Psoas muscle (tissue), 7 donors: ENCODE measurements at regions not wholly inside any gene's neighbourhood (a gene's known extent, or its start where the extent isn't known, plus 50 kb on each side); places are given as distances from the start of the nearest gene placed in this dataset.
"Not testable (repeated sequence)": the region's sequence is repeated elsewhere in the genome, so short reads cannot be mapped to it uniquely, and the experiment has no call there.

Experiments used
- ATAC-seq, 4 donors: fragments of 200-7000 bp; cut with Tn5 transposase; one replicate each; pipeline ENCODE4 v1.9.1; 2020; ENCODE audit warnings: moderate library complexity in 3 of 4, mild to moderate bottlenecking in 2 of 4
- DNase-seq, 2 donors: peaks; one replicate each; pipeline ENCODE4 v3.0.0-alpha.2; 2020
- H3K27ac ChIP-seq: fragments of 200-600 bp; one replicate; pipeline ENCODE4 v1.8.0; 2022
- H3K27me3 ChIP-seq, 3 donors: fragments of 200-600 bp in 1 of 3; one replicate each; pipeline versions ENCODE4 v1.6.1 to v1.8.0; 2013 to 2022; ENCODE audit warnings: low read length in 2 of 3, mild to moderate bottlenecking in 2 of 3, moderate library complexity in 1 of 3; ENCODE audit not compliant: insufficient read depth in 3 of 3
- H3K36me3 ChIP-seq, 2 donors: fragments of 200-600 bp in 1 of 2; one replicate each; pipeline versions ENCODE4 v1.6.1 to v1.8.0; 2013 to 2022; ENCODE audit warnings: low read depth in 1 of 2, mild to moderate bottlenecking in 1 of 2, moderate library complexity in 1 of 2; ENCODE audit not compliant: insufficient read depth in 1 of 2
- H3K4me1 ChIP-seq: fragments of 200-600 bp; one replicate; pipeline ENCODE4 v1.8.0; 2022
- H3K4me3 ChIP-seq: fragments of 200-600 bp; one replicate; pipeline ENCODE4 v1.8.0; 2022; ENCODE audit warnings: mild to moderate bottlenecking
- H3K9me3 ChIP-seq: fragments of 200-600 bp; one replicate; pipeline ENCODE4 v1.8.0; 2022
- CTCF ChIP-seq: fragments of 200-600 bp; IDR thresholded peaks from one replicate; pipeline ENCODE4 v1.8.0; 2022; ENCODE audit warnings: antibody characterized with exemption
- WGBS, 3 donors: extraction: QIAGEN DNeasy Blood & Tissue Kit; methylation state at CpG; one replicate each; pipeline versions ENCODE4 v1.1.6 to v1.1.7; 2013; 5-methylcytosine and 5-hydroxymethylcytosine counted together
- intact Hi-C, 2 donors: fragments of 100-400 bp; cut with DNase I; formaldehyde crosslinking; loops; one replicate each; pipeline versions ENCODE4 v1.11.0 to v1.14.2; 2022
- donor health status: healthy with polysubstance abuse.
- donor health status: DM: no; HTN: no; CAD: no; lungs with moderate emphysema.
- donor health status: Bipolar disorder and iron deficiency.
- donor health status: healthy.
- donor health status: DM: yes; HTN: yes; CAD: no.
- donor health status: DM: no; HTN: no; CAD: no.
- donor health status: DM: yes; HTN: yes; CAD: no.

- WGBS, 3 donors = 51 to 59% (median 53%) methylated on average over 7 of the region's 7 CpGs
- no peaks in the 10 kb centered on the region for H3K4me1 ChIP-seq
- H3K9me3 ChIP-seq = no peaks in the 10 kb centered on the region
- TF ChIP-seq CTCF = no peak
- intact Hi-C loops = no loop called here
- H3K27me3 ChIP-seq = peaks cover 2 to 26% (median 9%) of the 10 kb centered on the region in 3 donors
- ATAC-seq (no peak), DNase-seq (no peak)
- H3K27ac ChIP-seq = no peak overlapping the region
- H3K36me3 ChIP-seq = no peaks in the 10 kb centered on the region
- no peak overlapping the region for H3K4me3 ChIP-seq
These were observed 60.1 kb upstream of the ZNF184 start for GRCh38 chr6:27532820-27533538.

GRCh38 chr6:27531772-27532459 lies 59.0 kb upstream of the ZNF184 start:
- H3K27ac ChIP-seq = no peak overlapping the region
- TF ChIP-seq CTCF = no peak
- H3K4me3 ChIP-seq = no peak overlapping the region
- intact Hi-C loops = no loop called here
- no peaks in the 10 kb centered on the region for H3K9me3 ChIP-seq
- no peaks in the 10 kb centered on the region for H3K36me3 ChIP-seq
- no peak for ATAC-seq
- WGBS, 3 donors = 87% methylated on average over 17 of the region's 17 CpGs
- H3K27me3 ChIP-seq = peaks cover 2 to 26% (median 4%) of the 10 kb centered on the region in 3 donors
- H3K4me1 ChIP-seq = no peaks in the 10 kb centered on the region
- no peak for DNase-seq

DNA sequence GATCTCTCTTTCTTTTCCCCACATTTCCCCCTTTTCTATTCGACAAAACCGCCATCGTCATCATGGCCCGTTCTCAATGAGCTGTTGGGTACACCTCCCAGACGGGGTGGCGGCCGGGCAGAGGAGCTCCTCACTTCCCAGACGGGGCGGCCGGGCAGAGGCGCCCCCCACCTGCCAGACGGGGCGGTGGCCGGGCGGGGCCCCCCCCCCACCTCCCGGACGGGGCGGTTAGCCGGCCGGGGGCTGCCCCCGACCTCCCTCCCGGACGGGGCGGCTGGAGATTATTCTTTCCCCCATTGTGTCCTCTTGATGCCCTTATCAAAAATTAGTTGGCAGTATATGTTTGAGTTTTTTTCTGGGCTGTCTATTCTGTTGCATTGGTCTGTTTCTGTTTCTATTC lies 56.9 kb upstream of the ZNF184 start:
- H3K4me1 ChIP-seq, H3K27ac ChIP-seq, H3K9me3 ChIP-seq, H3K36me3 ChIP-seq, intact Hi-C loops, ATAC-seq, H3K4me3 ChIP-seq, DNase-seq: not testable (repeated sequence)
- WGBS, 3 donors = 84 to 89% (median 86%) methylated on average over 21 to 22 of the region's 24 CpGs
- H3K27me3 ChIP-seq = peaks cover 0 to 24% (median 2%) of the 10 kb centered on the region in 3 donors

- no peak for TF ChIP-seq CTCF
- no peak for DNase-seq
- Histone ChIP-seq H3K9me3 (no peaks in the 10 kb centered on the region), H3K27ac (no peak overlapping the region), H3K36me3 (no peaks in the 10 kb centered on the region), H3K4me3 (no peak overlapping the region), H3K4me1 (no peaks in the 10 kb centered on the region), H3K27me3 (peaks cover 0 to 22% (median 2%) of the 10 kb centered on the region in 3 donors)
- ATAC-seq = no peak
- intact Hi-C loops = no loop called here
These were observed 55.8 kb upstream of the ZNF184 start for GRCh38 chr6:27528714-27529113.
